HG02798 (cell line): ENCODE measurements at regions not wholly inside any gene's neighbourhood (a gene's known extent, or its start where the extent isn't known, plus 50 kb on each side); places are given as distances from the start of the nearest gene placed in this dataset.
"Not testable (repeated sequence)": the region's sequence is repeated elsewhere in the genome, so short reads cannot be mapped to it uniquely, and the experiment has no call there.

ENCODE experiments used
- ATAC-seq: cut with Tn5 transposase; IDR thresholded peaks from one replicate; pipeline ENCODE4 v1.9.1; 2021; ENCODE audit warnings: mild to moderate bottlenecking; ENCODE audit not compliant: unreplicated experiment, poor library complexity

- ATAC-seq = not testable (repeated sequence)
Observed at GRCh38 chr14:83639505-83639875, 1890.5 kb upstream of the FLRT2 start.

GRCh38 chr14:83646228-83646627 is 1883.7 kb upstream of the FLRT2 start:
- ATAC-seq = no peak

GRCh38 chr14:83660597-83660996 is 1869.3 kb upstream of the FLRT2 start:
- no peak for ATAC-seq

GRCh38 chr14:83664389-83664788 is 1865.6 kb upstream of the FLRT2 start:
- ATAC-seq = no peak

- ATAC-seq = no peak
Observed at GRCh38 chr14:83689265-83689664, 1840.7 kb upstream of the FLRT2 start.

- no peak for ATAC-seq
Observed at GRCh38 chr14:83697099-83697498, 1832.8 kb upstream of the FLRT2 start.

GRCh38 chr14:83702619-83703018 is 1827.3 kb upstream of the FLRT2 start:
- no peak for ATAC-seq

GRCh38 chr14:83706231-83706954 is 1823.6 kb upstream of the FLRT2 start:
- ATAC-seq = no peak

GRCh38 chr14:83707056-83707455 is 1822.9 kb upstream of the FLRT2 start:
- no peak for ATAC-seq

- no peak for ATAC-seq
Observed at GRCh38 chr14:83709116-83709515, 1820.8 kb upstream of the FLRT2 start.

GRCh38 chr14:83711046-83711445 is 1818.9 kb upstream of the FLRT2 start:
- no peak for ATAC-seq

- no peak for ATAC-seq
Observed at GRCh38 chr14:83712418-83713129, 1817.4 kb upstream of the FLRT2 start.

GRCh38 chr14:83713732-83714131 is 1816.2 kb upstream of the FLRT2 start:
- no peak for ATAC-seq

GRCh38 chr14:83714151-83714550 is 1815.8 kb upstream of the FLRT2 start:
- ATAC-seq = no peak

GRCh38 chr14:83719435-83719834 is 1810.5 kb upstream of the FLRT2 start:
- not testable (repeated sequence) for ATAC-seq

- no peak for ATAC-seq
Observed at GRCh38 chr14:83733670-83734069, 1796.3 kb upstream of the FLRT2 start.

GRCh38 chr14:83734431-83734830 is 1795.5 kb upstream of the FLRT2 start:
- ATAC-seq = no peak

- no peak for ATAC-seq
Observed at GRCh38 chr14:83741269-83741668, 1788.7 kb upstream of the FLRT2 start.

- no peak for ATAC-seq
Observed at GRCh38 chr14:83744224-83744623, 1785.7 kb upstream of the FLRT2 start.

- ATAC-seq = no peak
Observed at GRCh38 chr14:83744891-83745290, 1785.1 kb upstream of the FLRT2 start.

- ATAC-seq = no peak
Observed at GRCh38 chr14:83746336-83746735, 1783.6 kb upstream of the FLRT2 start.

GRCh38 chr14:83757916-83758315 is 1772.0 kb upstream of the FLRT2 start:
- no peak for ATAC-seq
